ENCODE measurements at regions not wholly inside any gene's neighbourhood (a gene's known extent, or its start where the extent isn't known, plus 50 kb on each side); places are given as distances from the start of the nearest gene placed in this dataset.

DNA sequence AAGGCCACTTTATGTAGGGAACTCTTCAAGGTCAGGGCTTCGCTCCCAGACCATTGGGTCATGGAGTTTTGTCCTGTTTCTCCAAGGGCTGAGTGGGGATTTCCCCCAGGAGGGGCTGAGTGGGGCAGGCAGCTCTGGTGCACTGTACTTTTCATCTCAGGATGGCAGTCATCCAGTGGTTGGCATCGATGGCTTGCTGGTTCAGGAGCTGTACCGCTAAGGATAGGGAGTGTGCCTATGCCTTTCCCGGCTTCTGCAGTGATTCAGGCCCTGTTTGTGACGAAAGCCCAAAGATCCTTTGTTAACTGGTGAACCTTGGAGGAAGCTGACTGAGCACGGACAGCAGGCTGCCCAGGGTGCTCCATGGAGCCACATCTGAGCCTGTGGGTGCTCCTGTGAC, 100.1 kb upstream of the GADD45A start:
- Histone ChIP-seq H3K4me1 (peaks cover 6% of the 10 kb centered on the region), H3K4me2 (no peak overlapping the region), H3K27ac (no peak overlapping the region), H4K20me1 (ENCODE audit: low read depth) (no peaks in the 10 kb centered on the region), H3K36me3 (no peaks in the 10 kb centered on the region), H3K27me3 (no peaks in the 10 kb centered on the region), H3K79me2 (ENCODE audit: low read depth) (no peaks in the 10 kb centered on the region), H3K4me3 (no peak overlapping the region), H3K9me3 (ENCODE audit: low read depth) (no peaks in the 10 kb centered on the region), H3F3A (ENCODE audit: low read depth) (no peaks in the 10 kb centered on the region), H2AFZ (replicated peaks) (no peak overlapping the region), H3K9ac (no peak overlapping the region)
- Mint-ChIP-seq H3K36me3 (no peaks in the 10 kb centered on the region), H3K27me3 (ENCODE audit: insufficient read depth, low read depth) (peaks cover 7% of the 10 kb centered on the region), H3K4me3 (no peak overlapping the region), H3K27ac (no peak overlapping the region), H3K4me1 (peaks cover 3% of the 10 kb centered on the region), H3K9me3 (peaks cover 2% of the 10 kb centered on the region)
- DNase-seq (ENCODE audit: low spot score) = no peak
- TF ChIP-seq, protein P1, sequence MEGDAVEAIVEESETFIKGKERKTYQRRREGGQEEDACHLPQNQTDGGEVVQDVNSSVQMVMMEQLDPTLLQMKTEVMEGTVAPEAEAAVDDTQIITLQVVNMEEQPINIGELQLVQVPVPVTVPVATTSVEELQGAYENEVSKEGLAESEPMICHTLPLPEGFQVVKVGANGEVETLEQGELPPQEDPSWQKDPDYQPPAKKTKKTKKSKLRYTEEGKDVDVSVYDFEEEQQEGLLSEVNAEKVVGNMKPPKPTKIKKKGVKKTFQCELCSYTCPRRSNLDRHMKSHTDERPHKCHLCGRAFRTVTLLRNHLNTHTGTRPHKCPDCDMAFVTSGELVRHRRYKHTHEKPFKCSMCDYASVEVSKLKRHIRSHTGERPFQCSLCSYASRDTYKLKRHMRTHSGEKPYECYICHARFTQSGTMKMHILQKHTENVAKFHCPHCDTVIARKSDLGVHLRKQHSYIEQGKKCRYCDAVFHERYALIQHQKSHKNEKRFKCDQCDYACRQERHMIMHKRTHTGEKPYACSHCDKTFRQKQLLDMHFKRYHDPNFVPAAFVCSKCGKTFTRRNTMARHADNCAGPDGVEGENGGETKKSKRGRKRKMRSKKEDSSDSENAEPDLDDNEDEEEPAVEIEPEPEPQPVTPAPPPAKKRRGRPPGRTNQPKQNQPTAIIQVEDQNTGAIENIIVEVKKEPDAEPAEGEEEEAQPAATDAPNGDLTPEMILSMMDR (IDR thresholded peaks at IDR 0.05) = no peak
- TF ChIP-seq EZH2 (IDR thresholded peaks at IDR 0.05) (no peak), EZH2phosphoT487 (IDR thresholded peaks at IDR 0.05) (no peak)

- H3K27ac ChIP-seq = no peak overlapping the region
- TF ChIP-seq, protein P1 (IDR thresholded peaks at IDR 0.05) = no peak
- TF ChIP-seq EZH2phosphoT487 (IDR thresholded peaks at IDR 0.05) (no peak), EZH2 (IDR thresholded peaks at IDR 0.05) (no peak)
- H3F3A ChIP-seq (ENCODE audit: low read depth) = no peaks in the 10 kb centered on the region
- Mint-ChIP-seq H3K27ac (no peak overlapping the region), H3K27me3 (ENCODE audit: insufficient read depth, low read depth) (peaks cover 5% of the 10 kb centered on the region), H3K4me1 (peaks cover 10% of the 10 kb centered on the region), H3K9me3 (peaks cover under 1% of the 10 kb centered on the region), H3K4me3 (no peak overlapping the region), H3K36me3 (no peaks in the 10 kb centered on the region)
- H3K4me1 ChIP-seq = peaks cover 13% of the 10 kb centered on the region
- H3K9ac ChIP-seq = no peak overlapping the region
- H3K4me2 ChIP-seq = no peak overlapping the region
- no peak overlapping the region for H3K4me3 ChIP-seq
- H3K36me3 ChIP-seq = no peaks in the 10 kb centered on the region
- no peak for DNase-seq (ENCODE audit: low spot score)
- no peak overlapping the region for H2AFZ ChIP-seq (replicated peaks)
- H3K9me3 ChIP-seq (ENCODE audit: low read depth) = no peaks in the 10 kb centered on the region
- no peaks in the 10 kb centered on the region for H3K79me2 ChIP-seq (ENCODE audit: low read depth)
- H3K27me3 ChIP-seq = no peaks in the 10 kb centered on the region
- H4K20me1 ChIP-seq (ENCODE audit: low read depth) = no peaks in the 10 kb centered on the region
These were observed 98.4 kb upstream of the GADD45A start for GRCh38 chr1:67586596-67586995.

GRCh38 chr1:67588178-67588855, 96.7 kb upstream of the GADD45A start:
- H3K4me3 ChIP-seq = no peak overlapping the region
- peaks cover 13% of the 10 kb centered on the region for H3K4me1 ChIP-seq
- Mint-ChIP-seq H3K27me3 (ENCODE audit: insufficient read depth, low read depth) (peaks cover 9% of the 10 kb centered on the region), H3K36me3 (no peaks in the 10 kb centered on the region), H3K27ac (no peak overlapping the region), H3K9me3 (no peaks in the 10 kb centered on the region), H3K4me1 (peaks cover 10% of the 10 kb centered on the region), H3K4me3 (no peak overlapping the region)
- H3K27ac ChIP-seq = no peak overlapping the region
- H4K20me1 ChIP-seq (ENCODE audit: low read depth) = no peaks in the 10 kb centered on the region
- no peak for DNase-seq (ENCODE audit: low spot score)
- no peaks in the 10 kb centered on the region for H3K9me3 ChIP-seq (ENCODE audit: low read depth)
- no peak overlapping the region for H3K4me2 ChIP-seq
- no peak overlapping the region for H2AFZ ChIP-seq (replicated peaks)
- H3F3A ChIP-seq (ENCODE audit: low read depth) = no peaks in the 10 kb centered on the region
- no peaks in the 10 kb centered on the region for H3K27me3 ChIP-seq
- no peak for TF ChIP-seq EZH2 (IDR thresholded peaks at IDR 0.05)
- no peak for TF ChIP-seq EZH2phosphoT487 (IDR thresholded peaks at IDR 0.05)
- TF ChIP-seq, protein P1 (IDR thresholded peaks at IDR 0.05) = no peak
- H3K36me3 ChIP-seq = no peaks in the 10 kb centered on the region
- H3K9ac ChIP-seq = no peak overlapping the region
- H3K79me2 ChIP-seq (ENCODE audit: low read depth) = no peaks in the 10 kb centered on the region
